GM21717 (cell line): ENCODE measurements at regions not wholly inside any gene's neighbourhood (a gene's known extent, or its start where the extent isn't known, plus 50 kb on each side); places are given as distances from the start of the nearest gene placed in this dataset.

Source experiments
- ATAC-seq: cut with Tn5 transposase; IDR thresholded peaks from one replicate; pipeline ENCODE4 v1.9.1; 2021; ENCODE audit warnings: mild to moderate bottlenecking, moderate library complexity; ENCODE audit not compliant: unreplicated experiment

DNA sequence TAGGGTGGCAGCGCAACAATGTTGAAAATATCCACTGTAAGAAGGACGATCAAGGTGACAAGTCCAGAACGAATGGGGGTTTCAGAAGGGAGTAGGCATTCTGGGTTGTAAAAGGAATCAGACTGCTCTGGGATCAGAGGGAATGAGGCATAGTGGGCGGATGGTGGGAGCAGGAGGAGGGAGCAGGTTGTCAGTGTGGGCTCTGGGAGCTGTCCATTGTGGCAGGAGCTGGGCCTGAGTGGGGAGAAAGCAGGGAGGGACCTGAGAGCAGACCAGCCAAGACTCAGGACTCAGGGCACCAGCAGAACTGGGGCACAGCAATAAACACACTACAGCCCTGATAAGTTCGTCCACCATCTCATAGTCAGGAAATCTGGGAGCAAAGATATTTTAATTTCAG, 292.6 kb upstream of the MKI67 start:
- no peak for ATAC-seq

DNA sequence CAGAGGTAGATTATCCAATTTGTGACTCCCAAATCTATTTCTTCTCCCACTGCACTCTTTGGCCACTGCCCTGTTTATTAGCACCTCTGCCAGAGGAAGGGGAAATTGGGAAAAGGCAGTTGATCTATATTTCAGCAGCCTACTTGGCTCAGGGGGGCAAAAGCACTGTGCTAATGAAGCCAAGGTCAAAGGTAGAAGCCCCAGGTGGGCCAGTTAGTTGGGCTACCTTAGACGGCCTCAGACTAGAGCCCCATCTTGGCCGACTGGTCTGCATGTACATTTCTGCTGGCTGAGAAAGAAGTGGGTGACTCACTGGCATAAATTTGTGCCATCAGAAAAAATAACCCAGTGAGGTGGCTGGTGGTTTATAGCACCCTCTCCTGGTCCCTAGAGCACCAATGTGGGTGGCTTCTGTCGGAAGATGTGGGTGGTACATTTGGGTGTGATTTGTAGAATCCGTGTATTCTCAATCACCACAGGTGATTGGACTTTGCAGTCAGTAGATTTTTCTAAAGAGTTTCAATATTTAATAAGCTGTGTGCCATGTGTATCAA, 293.3 kb upstream of the MKI67 start:
- ATAC-seq, result no peak

DNA sequence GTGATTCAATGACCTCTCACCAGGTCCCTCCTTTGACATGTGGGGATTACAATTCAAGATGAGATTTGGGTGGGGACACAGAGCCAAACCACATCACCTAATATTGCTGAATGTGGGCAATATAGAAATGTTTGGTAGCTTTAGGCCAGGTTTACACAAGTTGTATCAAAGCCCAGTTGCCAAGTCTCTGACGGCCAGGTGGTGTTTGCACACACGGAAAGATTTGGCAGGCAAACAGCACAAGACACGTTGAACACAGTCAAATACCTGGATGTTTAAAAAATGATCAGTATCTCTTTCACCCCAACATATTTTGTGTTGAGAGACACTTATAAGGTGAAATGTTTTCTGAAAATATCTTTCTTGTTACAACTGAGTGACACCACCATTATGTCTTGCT, 294.4 kb upstream of the MKI67 start:
- ATAC-seq, result no peak

DNA sequence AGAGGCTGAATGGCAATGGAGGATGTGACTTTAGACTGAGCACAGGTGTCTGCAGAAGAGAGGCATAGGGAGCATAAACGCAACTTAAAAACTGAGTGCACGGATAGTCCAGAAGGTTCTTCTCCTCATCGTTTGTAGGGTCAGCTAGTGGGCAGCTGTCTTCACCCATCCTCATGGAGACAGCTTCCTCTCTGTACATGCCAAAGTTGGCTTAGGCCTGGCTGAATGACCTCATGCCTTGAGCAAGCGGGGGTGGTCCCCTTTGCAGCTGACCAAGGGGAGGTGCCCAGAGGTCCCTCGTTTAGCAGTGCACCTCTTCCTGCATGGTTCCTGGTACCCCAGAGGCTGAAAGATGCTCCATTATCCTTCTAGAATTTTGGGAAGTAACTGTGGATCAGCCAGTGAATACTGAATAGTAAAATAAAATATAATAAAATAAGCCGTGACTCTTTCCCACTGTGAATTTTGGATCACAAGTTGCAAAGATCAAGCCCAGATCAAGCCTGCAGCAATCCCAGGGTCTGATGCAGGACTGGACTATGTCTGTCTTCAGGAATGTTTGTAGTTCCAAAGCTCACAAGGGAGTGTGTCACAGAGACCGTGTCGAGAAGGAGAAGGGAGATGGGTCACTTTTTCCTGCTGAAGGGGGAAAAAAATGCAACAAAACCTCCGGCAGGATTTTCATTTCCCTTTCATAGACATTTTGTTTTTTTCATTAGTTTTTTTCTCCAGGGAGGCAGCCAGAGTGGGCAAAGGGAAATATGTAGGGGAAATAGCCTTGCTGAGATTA, 295.3 kb upstream of the MKI67 start:
- no peak for ATAC-seq

DNA sequence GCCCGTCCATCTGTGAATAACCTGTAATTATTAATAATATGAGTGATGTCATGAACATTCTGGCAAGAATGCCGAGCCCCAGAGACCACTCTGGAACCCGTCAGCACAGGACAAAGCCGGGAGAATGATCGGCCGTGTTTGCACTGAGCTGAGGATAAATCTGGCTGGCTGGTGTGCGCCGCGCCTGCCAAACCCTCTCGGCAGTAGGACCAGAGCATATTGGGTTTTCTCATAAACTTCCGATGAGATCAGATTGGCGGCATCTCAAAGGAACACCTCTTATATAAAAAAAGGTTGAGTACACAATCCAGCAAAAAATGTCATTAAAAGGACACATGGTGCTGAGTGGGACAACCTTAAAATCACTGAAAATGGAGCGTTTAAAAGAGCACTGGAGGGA, 296.0 kb upstream of the MKI67 start:
- no peak for ATAC-seq

DNA sequence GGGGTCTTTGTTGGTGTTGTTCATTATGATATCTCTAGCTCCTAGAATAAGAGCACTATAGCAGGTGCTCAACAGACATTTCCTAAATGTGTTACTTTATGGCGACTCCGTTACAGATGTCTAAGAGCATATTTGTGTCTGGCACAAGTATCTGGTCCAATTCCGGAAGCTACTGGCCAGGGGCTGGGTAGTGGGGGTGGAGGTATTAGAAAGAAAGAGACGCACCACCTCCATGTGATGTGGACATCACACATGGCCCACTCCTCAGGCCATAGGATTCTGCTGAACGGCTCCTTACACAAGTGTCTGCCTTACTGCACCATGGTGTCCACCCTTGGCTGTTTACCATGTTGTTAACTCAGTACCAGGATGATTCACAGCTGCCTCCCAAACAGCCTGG, 296.8 kb upstream of the MKI67 start:
- ATAC-seq, result no peak

DNA sequence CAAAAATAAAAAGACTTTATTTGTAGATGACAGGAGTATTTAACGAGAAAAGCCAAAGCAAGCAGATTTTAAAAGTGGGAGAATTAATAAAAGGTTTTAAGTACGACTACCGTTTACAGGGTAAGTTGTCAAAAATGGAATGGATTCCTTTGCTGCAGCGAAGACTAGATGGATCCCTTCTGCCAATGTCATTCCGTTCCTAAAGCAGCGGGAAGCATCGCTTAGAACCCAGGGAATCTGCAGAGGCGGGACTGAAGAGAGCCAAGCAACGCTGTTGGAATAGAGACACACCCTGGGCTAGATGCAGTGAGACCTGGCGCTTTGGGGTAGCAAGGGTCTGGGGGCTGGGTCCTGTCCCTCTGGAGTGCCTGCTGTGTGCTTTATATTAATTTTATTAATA, 303.1 kb upstream of the MKI67 start:
- no peak for ATAC-seq

DNA sequence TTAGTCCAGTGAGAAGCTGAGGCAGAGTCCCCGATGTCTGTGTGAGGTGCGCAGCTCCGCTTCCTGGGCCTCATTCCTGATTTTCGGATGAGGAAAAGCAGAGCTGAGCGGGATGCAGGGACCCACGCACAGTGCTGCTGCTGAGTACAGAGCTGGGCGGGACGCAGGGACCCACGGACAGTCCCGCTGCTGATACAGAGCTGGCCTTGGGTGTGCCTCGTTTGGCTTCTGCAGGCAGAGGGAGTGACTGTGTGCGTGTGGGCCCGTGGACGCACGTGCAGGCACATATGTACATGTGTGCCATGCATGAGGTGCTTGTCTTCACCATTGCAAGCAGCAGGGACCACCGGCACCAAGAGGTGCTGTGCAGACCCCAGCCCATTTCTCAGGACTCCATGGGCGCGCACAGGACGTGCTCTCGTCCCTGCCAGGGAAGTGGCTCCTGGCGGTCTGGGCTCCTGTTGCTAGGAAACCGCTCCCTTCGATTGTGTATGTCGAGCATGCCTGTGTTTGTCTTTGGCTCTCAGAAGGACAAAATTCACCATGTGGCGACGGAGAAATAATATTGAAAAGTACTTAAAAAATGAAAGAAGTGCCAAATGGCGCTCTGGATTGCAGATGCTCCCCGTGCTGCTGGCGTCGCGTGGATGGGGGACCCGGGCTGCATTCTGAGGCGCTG, 303.8 kb upstream of the MKI67 start:
- no peak for ATAC-seq

DNA sequence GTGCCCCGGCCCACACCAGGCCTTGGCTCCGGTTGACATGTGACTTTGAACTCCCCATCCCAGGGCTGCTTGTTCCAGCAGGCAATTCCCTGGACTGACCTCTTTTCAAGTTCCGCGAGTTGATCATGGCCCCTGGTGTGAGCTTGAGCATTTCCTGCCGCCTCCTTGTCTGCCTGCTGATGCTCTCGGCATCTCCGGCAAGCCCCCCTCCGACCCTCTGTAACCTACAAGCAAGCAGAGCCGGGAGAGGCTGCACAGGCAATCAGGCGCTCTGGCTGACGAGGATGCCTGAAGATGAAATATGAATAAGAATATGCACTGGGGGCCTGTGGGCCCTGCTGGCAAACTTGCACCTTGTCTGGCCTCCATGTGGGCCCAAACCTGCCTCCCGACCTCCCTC, 304.9 kb upstream of the MKI67 start:
- ATAC-seq, result no peak

DNA sequence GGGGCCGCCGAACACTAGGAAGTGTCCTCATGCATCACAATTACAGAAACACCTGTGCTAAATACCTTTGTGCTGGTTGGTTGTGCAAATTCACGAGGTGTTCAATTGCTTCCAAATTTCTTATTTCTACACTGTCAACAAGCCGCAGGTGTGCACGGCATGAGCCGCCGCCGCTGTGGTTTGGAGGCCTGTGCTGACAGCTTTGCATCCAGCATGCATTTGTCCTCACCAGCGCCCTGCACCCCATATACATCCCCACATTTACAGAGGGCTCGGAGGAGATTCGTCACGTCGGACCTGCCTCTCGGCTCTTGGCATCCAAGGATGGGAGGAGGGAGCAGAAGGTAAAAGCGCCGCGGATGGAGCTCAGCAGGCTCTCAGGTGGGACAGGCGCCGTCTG, 305.3 kb upstream of the MKI67 start:
- no peak for ATAC-seq

DNA sequence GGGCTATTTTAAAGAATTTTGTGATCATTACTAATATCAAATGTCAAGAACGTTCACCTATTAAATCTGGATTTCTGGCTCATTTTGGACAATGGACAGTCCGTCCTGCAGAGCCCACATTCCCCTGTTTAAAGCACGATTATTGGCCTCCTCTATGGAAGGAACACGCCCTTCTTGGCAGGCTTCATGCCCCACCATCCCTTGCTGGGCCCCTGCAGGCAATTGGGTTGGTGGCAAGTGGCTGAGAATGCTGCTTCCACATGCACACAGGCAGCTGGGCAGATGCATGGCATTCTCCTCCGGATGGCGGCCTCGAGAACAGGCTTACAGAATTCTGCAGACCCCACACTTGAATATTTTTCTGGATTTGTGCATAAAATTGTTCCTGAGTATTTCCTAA, 305.8 kb upstream of the MKI67 start:
- no peak for ATAC-seq

DNA sequence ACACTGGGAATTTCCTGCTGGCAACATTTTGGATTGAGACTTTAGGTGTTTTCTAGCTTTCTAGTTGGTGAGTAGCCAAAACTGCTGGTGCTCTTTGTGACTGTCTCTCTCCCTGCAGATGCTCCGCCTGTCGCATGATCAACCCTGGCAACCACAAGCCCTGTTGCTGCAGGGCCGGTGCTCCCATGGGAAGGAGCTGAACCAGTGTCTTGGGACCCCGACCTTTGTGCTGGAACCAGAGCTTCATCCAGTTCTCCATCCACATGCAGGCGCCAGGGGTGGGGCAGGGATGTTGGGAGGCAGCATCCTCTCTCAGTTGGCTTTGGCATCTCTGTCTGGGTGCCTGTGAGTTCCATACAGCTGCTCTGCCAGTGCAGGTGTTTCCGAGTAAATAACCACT, 306.2 kb upstream of the MKI67 start:
- ATAC-seq, result no peak

DNA sequence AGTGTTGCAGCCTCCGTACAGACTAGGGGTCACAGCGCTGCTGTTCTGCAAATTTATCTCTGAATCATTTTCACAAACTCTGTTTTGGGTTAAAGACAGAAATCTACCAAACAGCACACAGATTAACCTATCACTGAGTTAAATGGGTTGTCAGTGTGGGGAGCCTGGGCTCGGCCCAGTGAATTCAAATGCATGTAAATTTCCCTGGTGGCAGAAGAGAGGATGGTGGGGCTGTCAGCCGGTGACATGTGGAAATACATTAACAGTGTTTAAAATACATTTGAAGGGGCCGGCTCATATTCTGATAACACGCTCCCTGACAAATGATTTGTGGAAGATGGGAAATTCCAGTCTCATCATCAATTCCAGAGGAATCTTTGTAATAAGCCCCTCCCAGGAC, 309.6 kb upstream of the MKI67 start:
- ATAC-seq, result no peak

DNA sequence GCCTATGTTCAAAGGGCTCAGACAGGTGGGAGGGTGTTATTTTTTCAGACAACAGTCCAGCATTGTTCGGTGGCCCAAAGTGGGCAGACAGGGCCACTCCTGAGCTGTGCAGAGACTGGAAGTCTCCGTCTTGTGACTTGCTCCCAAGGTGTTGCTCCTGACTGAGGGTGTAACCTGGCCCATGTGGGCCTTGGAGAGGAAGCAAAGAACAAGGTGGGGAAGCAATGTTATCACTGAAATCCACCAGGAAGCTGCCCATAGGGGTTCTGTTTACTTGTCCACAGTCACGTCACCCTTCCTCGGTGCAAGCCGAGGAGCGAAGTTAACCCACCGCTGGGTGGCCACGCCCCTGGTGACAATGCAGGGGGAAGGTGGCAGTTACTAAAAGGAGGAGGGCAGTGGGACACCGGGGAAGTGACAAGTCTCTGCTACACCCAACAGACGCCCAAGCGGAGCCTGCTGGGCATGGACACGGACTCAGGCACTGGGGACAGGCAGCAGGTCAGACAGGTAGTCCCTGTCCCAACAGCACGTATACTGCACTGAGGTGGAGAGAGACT, 311.6 kb upstream of the MKI67 start:
- no peak for ATAC-seq

DNA sequence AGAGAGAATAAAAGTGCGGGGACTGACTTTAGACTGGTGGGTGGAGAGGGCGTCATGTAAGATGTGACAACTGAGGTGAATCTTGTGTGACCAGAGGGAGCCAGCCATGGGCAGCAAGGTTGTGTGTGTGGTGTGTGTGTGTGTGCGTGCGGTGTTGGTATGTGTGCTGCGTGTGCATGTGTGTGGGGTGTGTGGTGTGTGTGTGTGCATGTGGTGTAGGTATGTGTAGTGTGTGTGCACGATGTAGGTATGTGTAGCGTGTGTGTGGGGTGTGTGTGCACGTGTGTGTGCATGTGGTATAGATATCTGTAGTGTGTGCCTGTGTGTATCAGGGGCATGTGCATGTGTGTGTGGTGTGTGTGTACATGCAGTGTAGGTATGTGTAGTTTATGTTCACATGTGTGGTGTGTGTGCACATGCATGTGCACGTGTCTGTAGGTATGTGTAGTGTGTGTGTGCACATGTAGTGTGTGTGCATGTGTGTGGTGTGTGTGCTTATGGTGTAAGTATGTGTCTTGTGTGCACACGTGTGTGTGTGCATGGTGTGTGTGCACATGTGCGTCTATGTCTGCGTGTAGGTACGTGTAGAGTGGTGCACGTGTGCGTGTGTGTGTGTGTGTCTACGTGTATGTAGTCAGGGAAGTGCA, 312.3 kb upstream of the MKI67 start:
- no peak for ATAC-seq

DNA sequence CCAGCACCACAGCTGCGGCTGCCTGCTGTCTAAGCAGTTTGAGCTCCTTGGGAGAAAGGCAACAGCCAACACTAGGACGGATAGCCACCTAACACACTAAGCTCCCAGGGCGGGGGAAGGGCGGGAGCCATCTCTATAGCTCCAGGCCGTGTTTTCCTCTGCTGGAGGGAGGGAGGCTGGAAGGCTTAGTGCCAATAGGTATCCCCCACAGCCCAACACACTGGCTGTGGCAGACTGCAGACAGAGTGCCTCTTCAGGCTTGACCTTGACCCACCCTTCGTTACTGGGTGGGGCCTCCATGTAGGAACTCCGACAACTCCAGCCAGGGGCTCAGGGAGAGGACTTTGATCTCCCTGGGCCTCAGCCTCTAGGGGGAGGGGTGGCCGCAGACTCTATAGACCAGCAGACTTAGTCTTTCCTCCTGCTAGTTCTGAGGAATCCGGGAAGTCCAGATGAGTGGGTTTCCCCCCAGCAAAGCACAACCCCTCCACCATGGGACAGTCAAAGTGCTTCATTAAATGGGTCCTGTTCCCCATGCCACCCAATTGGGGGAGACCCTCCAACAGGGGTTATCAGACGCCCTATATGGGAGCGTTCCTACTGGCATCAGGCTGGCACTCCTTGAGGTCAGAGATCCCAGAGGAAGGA, 314.4 kb upstream of the MKI67 start:
- ATAC-seq, result no peak

DNA sequence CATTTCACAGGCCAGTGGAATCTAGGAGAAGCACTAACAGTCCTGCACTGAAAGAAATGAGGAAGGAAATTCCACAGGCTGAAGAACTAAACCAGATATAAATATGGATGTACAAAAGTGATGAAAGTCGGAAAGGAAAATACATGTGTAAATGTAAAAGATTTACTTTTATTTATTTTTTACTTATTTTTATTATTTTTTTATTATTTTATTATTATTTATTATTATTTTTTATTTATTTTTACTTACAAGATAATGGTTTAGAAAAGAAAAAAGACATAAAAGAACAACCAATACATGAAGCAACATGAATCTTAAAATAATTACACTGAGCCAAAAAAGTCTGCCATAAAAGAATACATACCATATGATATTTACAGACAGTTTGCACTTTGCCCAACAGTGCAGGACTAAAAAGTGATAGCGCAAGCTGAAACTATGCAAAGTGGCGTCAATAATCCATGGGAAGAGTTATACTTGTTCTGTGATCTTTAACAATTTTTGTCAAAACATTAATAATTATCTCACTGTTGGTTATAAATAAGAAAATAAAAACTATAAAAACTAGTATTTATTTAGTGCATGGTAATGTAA, 317.8 kb upstream of the MKI67 start:
- ATAC-seq, result no peak

DNA sequence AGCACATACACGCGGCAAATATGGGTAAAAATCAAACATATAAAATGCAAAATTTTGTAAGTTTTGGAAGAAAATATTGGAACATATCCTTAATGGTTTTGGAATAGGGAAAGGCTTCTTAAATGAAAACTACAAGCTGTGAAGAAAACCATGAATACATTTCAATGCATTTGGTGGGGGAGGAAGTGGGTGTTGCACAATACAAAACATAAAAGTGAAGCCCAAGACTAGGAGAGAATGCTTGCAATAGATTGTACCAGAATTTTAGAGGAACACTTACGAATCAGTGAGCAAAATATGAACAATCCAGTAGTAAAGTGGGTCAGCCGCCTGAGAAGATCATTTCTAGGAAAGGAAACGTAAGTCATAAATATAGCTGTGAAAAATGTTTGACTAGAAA, 322.6 kb upstream of the MKI67 start:
- no peak for ATAC-seq

DNA sequence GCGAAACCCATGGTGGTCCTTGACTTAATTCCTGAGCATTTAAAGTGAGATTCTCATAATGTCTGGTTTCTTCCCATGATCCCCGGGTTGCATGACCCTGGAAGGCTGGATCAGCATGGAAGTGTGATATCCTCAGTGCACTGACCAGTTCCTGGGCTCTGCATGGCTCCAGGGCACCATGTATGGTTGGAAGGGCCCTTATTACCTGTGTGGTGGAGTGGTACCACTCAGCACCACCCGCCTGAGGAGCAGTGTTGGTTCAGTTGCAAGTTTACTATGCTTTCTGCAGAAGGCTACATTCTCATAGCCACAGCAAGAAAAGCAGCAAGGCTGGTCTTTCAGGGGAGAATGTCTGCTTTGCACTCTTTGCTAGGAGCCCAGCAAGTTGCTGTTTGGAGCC, 325.7 kb upstream of the MKI67 start:
- no peak for ATAC-seq

DNA sequence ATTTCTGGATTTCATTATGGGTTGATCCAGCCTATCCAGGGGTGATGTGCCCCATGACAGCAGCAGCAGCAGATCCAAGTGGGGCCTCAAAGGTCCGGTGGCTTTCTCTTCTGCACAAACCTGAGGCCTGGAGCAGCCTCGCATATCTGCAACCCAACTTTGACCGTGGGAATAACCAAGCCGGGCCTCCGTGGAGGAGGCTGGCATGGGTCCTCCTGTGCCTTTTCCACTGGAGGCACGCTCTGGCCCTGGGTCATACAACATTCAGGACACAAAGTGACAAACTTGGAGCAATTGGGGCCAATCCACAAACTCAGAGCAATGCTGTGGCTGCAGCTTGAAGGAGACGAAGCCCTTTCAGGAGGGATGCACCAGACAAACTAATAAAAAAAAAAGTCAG, 330.0 kb upstream of the MKI67 start:
- ATAC-seq, result no peak

DNA sequence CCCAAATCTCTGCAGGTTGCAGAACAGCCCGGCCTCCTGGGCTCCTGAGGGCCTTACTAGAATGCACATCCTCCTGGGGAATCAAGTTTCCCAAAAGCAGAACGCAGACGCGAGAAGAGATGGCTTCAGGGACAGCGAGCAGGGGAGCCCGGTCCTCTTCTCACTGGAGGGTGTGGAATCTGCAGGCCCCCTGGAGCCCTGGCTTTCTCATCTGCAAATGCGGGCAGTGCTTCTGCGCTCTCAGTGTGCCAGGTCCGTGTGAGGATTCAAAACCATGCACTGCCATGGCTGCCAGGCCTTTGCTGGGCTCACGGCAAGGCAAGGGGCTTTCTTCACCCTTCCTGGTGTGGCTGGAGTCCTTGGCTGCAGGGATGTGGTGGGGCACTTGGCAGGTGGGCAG, 330.9 kb upstream of the MKI67 start:
- no peak for ATAC-seq
